GM12878 (cell line): ENCODE measurements at regions not wholly inside any gene's neighbourhood (a gene's known extent, or its start where the extent isn't known, plus 50 kb on each side); places are given as distances from the start of the nearest gene placed in this dataset.

Source experiments
- MAX ChIP-seq: IDR thresholded peaks from 2 replicates; pipeline ENCODE4 v1.6.1; 2012; ENCODE audit warnings: low read depth, low read length, improper control_type of control experiment
- NKRF ChIP-seq: fragments of 450-650 bp; conservative IDR thresholded peaks from 2 replicates; pipeline ENCODE4 v1.6.1; 2017; ENCODE audit warnings: mild to moderate bottlenecking, moderate library complexity

DNA sequence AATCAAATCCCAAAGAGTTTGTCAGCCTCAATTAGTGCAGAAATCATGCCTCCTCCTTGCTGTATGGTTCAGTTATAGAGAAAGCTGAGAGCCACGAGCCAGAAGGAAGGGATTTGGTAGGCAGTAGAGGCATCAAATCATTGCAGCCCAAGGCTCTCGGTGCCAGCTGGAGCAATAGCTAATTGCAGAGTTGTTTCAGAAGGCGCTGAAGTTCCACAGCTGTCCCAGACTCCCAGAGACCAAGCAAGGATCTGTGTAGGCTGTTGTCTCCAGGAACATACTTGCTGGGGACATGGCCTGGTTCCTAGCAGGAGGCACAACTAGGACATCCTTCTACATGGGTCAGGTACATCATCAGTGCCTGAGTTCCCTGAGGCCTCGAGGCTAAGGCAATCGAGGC, 80.4 kb upstream of the WSCD2 start:
- no peak for TF ChIP-seq NKRF
- TF ChIP-seq MAX: no peak
